PFSK-1 (cell line): ENCODE measurements at regions not wholly inside any gene's neighbourhood (a gene's known extent, or its start where the extent isn't known, plus 50 kb on each side); places are given as distances from the start of the nearest gene placed in this dataset.

ENCODE experiments used
- POLR2AphosphoS5 ChIP-seq: IDR thresholded peaks from 2 replicates; pipeline ENCODE4 v1.6.1; 2012; ENCODE audit warnings: low read depth, mild to moderate bottlenecking, control low read depth, low read length, moderate library complexity
- SIN3A ChIP-seq: IDR thresholded peaks from 2 replicates; pipeline ENCODE4 v1.6.1; 2012; ENCODE audit warnings: mild to moderate bottlenecking, low read length, moderate library complexity, borderline replicate concordance; ENCODE audit not compliant: insufficient read depth

- no peak for TF ChIP-seq POLR2AphosphoS5
- TF ChIP-seq SIN3A = no peak
Measured at GRCh38 chr5:175246889-175247520, 197.0 kb downstream of the DRD1 start.
